ACHN (cell line): ENCODE measurements at regions not wholly inside any gene's neighbourhood (a gene's known extent, or its start where the extent isn't known, plus 50 kb on each side); places are given as distances from the start of the nearest gene placed in this dataset.

ENCODE experiments used
- DNase-seq: peaks from one replicate; pipeline ENCODE4 v3.0.0-alpha.2; 2015
- in situ Hi-C: cut with HindIII; loops from 2 replicates; pipeline ENCODE4 v1.10.0; 2017; ENCODE audit warnings: low sequenced_read_pairs, low pct_ligation_motif_present, low pct_unique_long_range_greater_than_20kb

GRCh38 chr14:42224053-42224888, 617.6 kb downstream of the LRFN5 start:
- peak; percentile 68 for DNase-seq
- in situ Hi-C loops, result no loop called here

- in situ Hi-C loops, result no loop called here
- peak; percentile 17 for DNase-seq
Measured at GRCh38 chr14:42222924-42223471, 616.3 kb downstream of the LRFN5 start.

- DNase-seq, result peak; percentile 53
- in situ Hi-C loops, result no loop called here
Measured at GRCh38 chr14:42214981-42215491, 608.4 kb downstream of the LRFN5 start.

- DNase-seq, result no peak
- in situ Hi-C loops, result no loop called here
Measured at GRCh38 chr14:42200957-42201356, 594.3 kb downstream of the LRFN5 start.

- no peak for DNase-seq
- in situ Hi-C loops, result no loop called here
Measured at GRCh38 chr14:42198010-42198409, 591.3 kb downstream of the LRFN5 start.

GRCh38 chr14:42192738-42193653, 586.3 kb downstream of the LRFN5 start:
- peak; percentile 78 for DNase-seq
- in situ Hi-C loops, result no loop called here

GRCh38 chr14:42190744-42191143, 584.1 kb downstream of the LRFN5 start:
- no peak for DNase-seq
- in situ Hi-C loops, result no loop called here

GRCh38 chr14:42187846-42188245, 581.2 kb downstream of the LRFN5 start:
- in situ Hi-C loops, result no loop called here
- no peak for DNase-seq

- no peak for DNase-seq
- in situ Hi-C loops, result no loop called here
Measured at GRCh38 chr14:42185718-42186117, 579.0 kb downstream of the LRFN5 start.

GRCh38 chr14:42174357-42174756, 567.7 kb downstream of the LRFN5 start:
- DNase-seq, result no peak
- in situ Hi-C loops, result no loop called here

GRCh38 chr14:42173206-42173605, 566.5 kb downstream of the LRFN5 start:
- in situ Hi-C loops, result no loop called here
- no peak for DNase-seq

GRCh38 chr14:42172304-42172703, 565.6 kb downstream of the LRFN5 start:
- in situ Hi-C loops, result no loop called here
- DNase-seq, result no peak

- no peak for DNase-seq
- in situ Hi-C loops, result no loop called here
Measured at GRCh38 chr14:42163136-42163535, 556.5 kb downstream of the LRFN5 start.

- DNase-seq, result no peak
- in situ Hi-C loops, result no loop called here
Measured at GRCh38 chr14:42159138-42159537, 552.5 kb downstream of the LRFN5 start.

- in situ Hi-C loops, result no loop called here
- DNase-seq, result peak; percentile 2
Measured at GRCh38 chr14:42149609-42150261, 543.1 kb downstream of the LRFN5 start.

GRCh38 chr14:42145766-42146165, 539.1 kb downstream of the LRFN5 start:
- in situ Hi-C loops, result no loop called here
- DNase-seq, result no peak

- in situ Hi-C loops, result no loop called here
- DNase-seq, result no peak
Measured at GRCh38 chr14:42143114-42143513, 536.4 kb downstream of the LRFN5 start.

GRCh38 chr14:42141328-42141727, 534.7 kb downstream of the LRFN5 start:
- in situ Hi-C loops, result no loop called here

More at GRCh38 chr14:42141328-42141727, 534.7 kb downstream of the LRFN5 start:
- DNase-seq, result no peak
